ENCODE measurements at regions not wholly inside any gene's neighbourhood (a gene's known extent, or its start where the extent isn't known, plus 50 kb on each side); places are given as distances from the start of the nearest gene placed in this dataset.

GRCh38 chr1:5298376-5298775 lies 644.0 kb downstream of the AJAP1 start:
- no peak for DNase-seq

- DNase-seq: no peak
These were observed 643.5 kb downstream of the AJAP1 start for GRCh38 chr1:5297886-5298239.

- no peak for DNase-seq
These were observed 642.9 kb downstream of the AJAP1 start for GRCh38 chr1:5297180-5297885.

- DNase-seq: no peak
These were observed 642.3 kb downstream of the AJAP1 start for GRCh38 chr1:5296557-5297179.

GRCh38 chr1:5296095-5296494 lies 641.7 kb downstream of the AJAP1 start:
- DNase-seq: no peak

GRCh38 chr1:5291889-5292288 lies 637.5 kb downstream of the AJAP1 start:
- DNase-seq: no peak

GRCh38 chr1:5287178-5288150 lies 633.1 kb downstream of the AJAP1 start:
- DNase-seq: no peak

GRCh38 chr1:5286244-5286643 lies 631.8 kb downstream of the AJAP1 start:
- no peak for DNase-seq

GRCh38 chr1:5274527-5274926 lies 620.1 kb downstream of the AJAP1 start:
- no peak for DNase-seq

- no peak for DNase-seq
These were observed 619.0 kb downstream of the AJAP1 start for GRCh38 chr1:5273280-5274003.

- DNase-seq: no peak
These were observed 617.9 kb downstream of the AJAP1 start for GRCh38 chr1:5272325-5272724.

GRCh38 chr1:5271264-5271663 lies 616.9 kb downstream of the AJAP1 start:
- no peak for DNase-seq

- no peak for DNase-seq
These were observed 615.5 kb downstream of the AJAP1 start for GRCh38 chr1:5269901-5270300.

- DNase-seq: no peak
These were observed 613.3 kb downstream of the AJAP1 start for GRCh38 chr1:5267603-5268235.

- DNase-seq: no peak
These were observed 611.1 kb downstream of the AJAP1 start for GRCh38 chr1:5265438-5266075.

GRCh38 chr1:5264476-5264875 lies 610.1 kb downstream of the AJAP1 start:
- no peak for DNase-seq

- no peak for DNase-seq
These were observed 602.4 kb downstream of the AJAP1 start for GRCh38 chr1:5256793-5257192.

- no peak for DNase-seq
These were observed 600.6 kb downstream of the AJAP1 start for GRCh38 chr1:5254975-5255374.

- no peak for DNase-seq
These were observed 599.8 kb downstream of the AJAP1 start for GRCh38 chr1:5254131-5254725.

- no peak for DNase-seq
These were observed 598.6 kb downstream of the AJAP1 start for GRCh38 chr1:5253036-5253435.

GRCh38 chr1:5250336-5250735 lies 595.9 kb downstream of the AJAP1 start:
- no peak for DNase-seq

- no peak for DNase-seq
These were observed 590.9 kb downstream of the AJAP1 start for GRCh38 chr1:5245348-5245747.

Data from NCI-H1436 (cell line).